Muscle of arm (tissue), 1 donor: ENCODE measurements at regions not wholly inside any gene's neighbourhood (a gene's known extent, or its start where the extent isn't known, plus 50 kb on each side); places are given as distances from the start of the nearest gene placed in this dataset.
"Not testable (repeated sequence)": the region's sequence is repeated elsewhere in the genome, so short reads cannot be mapped to it uniquely, and the experiment has no call there.

Source experiments
- DNase-seq: peaks from one replicate; pipeline ENCODE4 v3.0.0-alpha.2; 2013

GRCh38 chr5:100232736-100233135, 302.4 kb upstream of the FAM174A start:
- no peak for DNase-seq

- no peak for DNase-seq
These were observed 346.4 kb upstream of the FAM174A start for GRCh38 chr5:100188778-100189177.

- DNase-seq = no peak
These were observed 346.8 kb upstream of the FAM174A start for GRCh38 chr5:100188339-100188738.

GRCh38 chr5:100186181-100186580, 349.0 kb upstream of the FAM174A start:
- DNase-seq = no peak

GRCh38 chr5:100182402-100182801, 352.8 kb upstream of the FAM174A start:
- DNase-seq = no peak

- no peak for DNase-seq
These were observed 359.8 kb upstream of the FAM174A start for GRCh38 chr5:100175346-100175745.

- no peak for DNase-seq
These were observed 369.9 kb upstream of the FAM174A start for GRCh38 chr5:100165309-100165708.

GRCh38 chr5:100161868-100162267, 373.3 kb upstream of the FAM174A start:
- DNase-seq = no peak

GRCh38 chr5:100157066-100157465, 378.1 kb upstream of the FAM174A start:
- DNase-seq = no peak

- no peak for DNase-seq
These were observed 386.9 kb upstream of the FAM174A start for GRCh38 chr5:100148239-100148638.

- no peak for DNase-seq
These were observed 392.6 kb upstream of the FAM174A start for GRCh38 chr5:100142607-100143006.

GRCh38 chr5:100131161-100131560, 404.0 kb upstream of the FAM174A start:
- DNase-seq = no peak

- DNase-seq = no peak
These were observed 404.9 kb upstream of the FAM174A start for GRCh38 chr5:100130307-100130706.

- DNase-seq = no peak
These were observed 415.3 kb upstream of the FAM174A start for GRCh38 chr5:100119903-100120302.

GRCh38 chr5:100110497-100110896, 424.7 kb upstream of the FAM174A start:
- DNase-seq = no peak

GRCh38 chr5:100108883-100109282, 426.3 kb upstream of the FAM174A start:
- DNase-seq = no peak

- DNase-seq = not testable (repeated sequence)
These were observed 431.5 kb upstream of the FAM174A start for GRCh38 chr5:100103592-100104119.

- not testable (repeated sequence) for DNase-seq
These were observed 433.7 kb upstream of the FAM174A start for GRCh38 chr5:100101466-100101865.

GRCh38 chr5:100096328-100096727, 438.8 kb upstream of the FAM174A start:
- not testable (repeated sequence) for DNase-seq

GRCh38 chr5:100080703-100081102, 454.5 kb upstream of the FAM174A start:
- DNase-seq = not testable (repeated sequence)

GRCh38 chr5:100079163-100079562, 456.0 kb upstream of the FAM174A start:
- not testable (repeated sequence) for DNase-seq

GRCh38 chr5:100066020-100066419, 469.2 kb upstream of the FAM174A start:
- DNase-seq = not testable (repeated sequence)

GRCh38 chr5:100043475-100043874, 491.7 kb upstream of the FAM174A start:
- no peak for DNase-seq

GRCh38 chr5:100026606-100027005, 508.6 kb upstream of the FAM174A start:
- DNase-seq = no peak

- no peak for DNase-seq
These were observed 511.6 kb upstream of the FAM174A start for GRCh38 chr5:100023536-100023935.
